Cardiac septum (tissue), 1 donor: ENCODE measurements at regions not wholly inside any gene's neighbourhood (a gene's known extent, or its start where the extent isn't known, plus 50 kb on each side); places are given as distances from the start of the nearest gene placed in this dataset.

Experiments
- DNase-seq: peaks from one replicate; pipeline ENCODE4 v3.0.0-alpha.2; 2020; ENCODE audit warnings: low spot score
- intact Hi-C: fragments of 100-400 bp; cut with DNase I; formaldehyde crosslinking; loops from one replicate; pipeline ENCODE4 v1.14.0; 2022
- donor health status: DM: no; HTN: no; CAD: no.

GRCh38 chr7:25887795-25888559 lies 264.0 kb upstream of the NFE2L3 start:
- no peak for DNase-seq
- intact Hi-C loops = loop anchor here (10.0 kb wide), 1 partner anchor 627 kb away; no protein-coding TSS in a partner anchor

- no peak for DNase-seq
- intact Hi-C loops = loop anchor here (5.0 to 10.0 kb wide), 2 partner anchors 625 to 778 kb away; no protein-coding TSS in a partner anchor
Observed at GRCh38 chr7:25889765-25890164, 262.2 kb upstream of the NFE2L3 start.

GRCh38 chr7:25891591-25891990 lies 260.4 kb upstream of the NFE2L3 start:
- DNase-seq = no peak
- intact Hi-C loops = loop anchor here (5.0 kb wide), 1 partner anchor 776 kb away; no protein-coding TSS in a partner anchor

GRCh38 chr7:25893436-25893835 lies 258.6 kb upstream of the NFE2L3 start:
- DNase-seq = no peak
- intact Hi-C loops = loop anchor here (2.0 to 5.0 kb wide), 2 partner anchors 167 to 774 kb away; no protein-coding TSS in a partner anchor

GRCh38 chr7:25894002-25894901 lies 257.7 kb upstream of the NFE2L3 start:
- intact Hi-C loops = loop anchor here (1.0 to 5.0 kb wide), 2 partner anchors 471 to 773 kb away; no protein-coding TSS in a partner anchor
- no peak for DNase-seq

GRCh38 chr7:25894902-25895791 lies 256.9 kb upstream of the NFE2L3 start:
- intact Hi-C loops = loop anchor here (1.0 to 5.0 kb wide), 2 partner anchors 470 to 772 kb away; no protein-coding TSS in a partner anchor

GRCh38 chr7:25895792-25896171 lies 256.2 kb upstream of the NFE2L3 start:
- intact Hi-C loops = no loop called here
- no peak for DNase-seq

More at GRCh38 chr7:25894902-25895791, 256.9 kb upstream of the NFE2L3 start:
- peak; percentile 81 for DNase-seq

- intact Hi-C loops = no loop called here
- DNase-seq = no peak
Observed at GRCh38 chr7:25897261-25897782, 254.7 kb upstream of the NFE2L3 start.

GRCh38 chr7:25900245-25900644 lies 251.8 kb upstream of the NFE2L3 start:
- no peak for DNase-seq

GRCh38 chr7:25900877-25901276 lies 251.1 kb upstream of the NFE2L3 start:
- no peak for DNase-seq
- intact Hi-C loops = no loop called here

More at GRCh38 chr7:25900245-25900644, 251.8 kb upstream of the NFE2L3 start:
- intact Hi-C loops = no loop called here

- DNase-seq = no peak
- intact Hi-C loops = no loop called here
Observed at GRCh38 chr7:25901658-25902057, 250.3 kb upstream of the NFE2L3 start.

- no peak for DNase-seq
- intact Hi-C loops = no loop called here
Observed at GRCh38 chr7:25906003-25906402, 246.0 kb upstream of the NFE2L3 start.

GRCh38 chr7:25906760-25907159 lies 245.2 kb upstream of the NFE2L3 start:
- no peak for DNase-seq
- intact Hi-C loops = no loop called here

- intact Hi-C loops = no loop called here
- DNase-seq = no peak
Observed at GRCh38 chr7:25907214-25907613, 244.8 kb upstream of the NFE2L3 start.

GRCh38 chr7:25907731-25908130 lies 244.3 kb upstream of the NFE2L3 start:
- intact Hi-C loops = no loop called here

GRCh38 chr7:25908154-25908949 lies 243.6 kb upstream of the NFE2L3 start:
- no peak for DNase-seq
- intact Hi-C loops = no loop called here

More at GRCh38 chr7:25907731-25908130, 244.3 kb upstream of the NFE2L3 start:
- no peak for DNase-seq

GRCh38 chr7:25911738-25912607 lies 240.0 kb upstream of the NFE2L3 start:
- intact Hi-C loops = no loop called here
- DNase-seq = no peak
